ENCODE measurements at regions not wholly inside any gene's neighbourhood (a gene's known extent, or its start where the extent isn't known, plus 50 kb on each side); places are given as distances from the start of the nearest gene placed in this dataset.

DNA sequence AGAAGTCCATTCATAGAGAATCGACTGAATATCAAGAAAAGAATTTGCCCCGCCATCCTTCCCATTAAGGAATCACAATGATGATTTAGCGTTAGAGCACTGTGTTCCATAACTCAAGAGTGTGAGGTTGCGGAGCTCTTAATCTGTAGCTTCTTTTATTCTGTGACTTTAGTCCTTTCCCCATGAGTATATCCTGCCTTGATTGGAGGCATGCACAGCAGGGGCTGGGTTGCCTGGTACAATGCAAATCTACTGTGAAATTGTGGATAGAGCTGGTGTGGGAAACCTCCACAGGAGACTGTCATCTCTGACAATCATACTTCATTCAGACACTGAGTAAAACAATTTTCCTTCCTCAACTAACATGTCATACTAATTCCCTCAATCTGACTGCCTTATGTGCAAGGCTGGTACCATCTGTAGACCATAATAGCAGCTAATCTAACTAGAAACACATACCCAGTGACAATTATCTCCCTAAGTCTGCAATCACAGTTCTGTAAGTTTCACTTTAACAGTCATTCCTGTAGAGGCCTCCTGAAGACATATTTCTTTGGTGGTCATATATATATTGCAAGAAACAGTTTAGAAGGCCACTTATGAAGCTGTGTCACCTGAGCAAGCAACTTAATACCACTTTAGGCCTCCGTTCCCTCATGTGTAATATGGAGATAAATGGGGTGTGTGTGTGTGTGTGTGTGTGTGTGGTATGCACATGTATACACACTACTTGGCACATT, 355.2 kb upstream of the FAM241A start:
- TF ChIP-seq CTCF (IDR thresholded peaks at IDR 0.05) (no peak), EZH2 (IDR thresholded peaks at IDR 0.05; ENCODE audit: borderline replicate concordance, insufficient read depth, low read depth, low read length, poor library complexity, severe bottlenecking) (no peak)

All from B cell (primary cell).